ENCODE measurements at regions not wholly inside any gene's neighbourhood (a gene's known extent, or its start where the extent isn't known, plus 50 kb on each side); places are given as distances from the start of the nearest gene placed in this dataset.

DNA sequence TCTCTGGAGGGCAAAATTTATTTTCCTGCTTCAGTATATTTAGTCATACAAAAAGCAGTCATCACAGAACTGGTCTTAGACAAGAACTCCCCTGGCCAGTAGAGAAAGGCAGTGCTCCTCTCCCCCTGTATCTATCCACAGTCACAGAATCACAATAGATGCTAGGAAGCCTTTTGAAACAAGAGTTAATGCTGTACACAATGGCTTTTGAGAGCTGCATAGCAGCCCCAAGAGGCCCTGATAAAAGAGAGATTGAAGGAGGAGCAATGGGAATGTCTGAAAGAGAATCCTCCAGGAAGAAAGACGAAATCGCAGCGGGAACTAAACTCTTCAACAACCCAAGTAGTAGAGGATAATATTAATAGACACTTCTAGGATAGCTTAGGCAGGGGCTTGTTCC, 330.2 kb downstream of the RBM43 start:
- Mint-ChIP-seq H3K27me3 (no peaks in the 10 kb centered on the region), H3K27ac (no peak overlapping the region), H3K36me3 (ENCODE audit: low read depth) (no peaks in the 10 kb centered on the region), H3K4me1 (ENCODE audit: low read depth) (no peaks in the 10 kb centered on the region), H3K4me3 (no peak overlapping the region), H3K9me3 (no peaks in the 10 kb centered on the region)
- intact Hi-C loops (cut with micrococcal nuclease), result no loop called here

- Mint-ChIP-seq H3K27ac (no peak overlapping the region), H3K4me1 (ENCODE audit: low read depth) (no peaks in the 10 kb centered on the region), H3K27me3 (peaks cover 1% of the 10 kb centered on the region), H3K9me3 (no peaks in the 10 kb centered on the region), H3K36me3 (ENCODE audit: low read depth) (no peaks in the 10 kb centered on the region), H3K4me3 (no peak overlapping the region)
- intact Hi-C loops (cut with micrococcal nuclease), result no loop called here
Measured at GRCh38 chr2:150925611-150926010, 336.1 kb downstream of the RBM43 start.

- no peaks in the 10 kb centered on the region for H3K9me3 Mint-ChIP-seq
- H3K4me1 Mint-ChIP-seq (ENCODE audit: low read depth), result no peaks in the 10 kb centered on the region
- H3K4me3 Mint-ChIP-seq, result no peak overlapping the region
- intact Hi-C loops (cut with micrococcal nuclease), result no loop called here
- no peaks in the 10 kb centered on the region for H3K36me3 Mint-ChIP-seq (ENCODE audit: low read depth)
- H3K27me3 Mint-ChIP-seq, result peaks cover 1% of the 10 kb centered on the region
- H3K27ac Mint-ChIP-seq, result no peak overlapping the region
Measured at GRCh38 chr2:150924878-150925277, 336.8 kb downstream of the RBM43 start.

- intact Hi-C loops (cut with micrococcal nuclease), result no loop called here
- Mint-ChIP-seq H3K9me3 (peaks cover 5% of the 10 kb centered on the region), H3K27ac (no peak overlapping the region), H3K4me3 (no peak overlapping the region), H3K27me3 (no peaks in the 10 kb centered on the region), H3K36me3 (ENCODE audit: low read depth) (no peaks in the 10 kb centered on the region), H3K4me1 (ENCODE audit: low read depth) (no peaks in the 10 kb centered on the region)
Measured at GRCh38 chr2:150919901-150920300, 341.8 kb downstream of the RBM43 start.

GRCh38 chr2:150917961-150918713, 343.5 kb downstream of the RBM43 start:
- Mint-ChIP-seq H3K9me3 (peaks cover 5% of the 10 kb centered on the region), H3K36me3 (ENCODE audit: low read depth) (no peaks in the 10 kb centered on the region), H3K4me1 (ENCODE audit: low read depth) (no peaks in the 10 kb centered on the region), H3K27ac (no peak overlapping the region), H3K27me3 (no peaks in the 10 kb centered on the region), H3K4me3 (no peak overlapping the region)
- intact Hi-C loops (cut with micrococcal nuclease), result no loop called here

DNA sequence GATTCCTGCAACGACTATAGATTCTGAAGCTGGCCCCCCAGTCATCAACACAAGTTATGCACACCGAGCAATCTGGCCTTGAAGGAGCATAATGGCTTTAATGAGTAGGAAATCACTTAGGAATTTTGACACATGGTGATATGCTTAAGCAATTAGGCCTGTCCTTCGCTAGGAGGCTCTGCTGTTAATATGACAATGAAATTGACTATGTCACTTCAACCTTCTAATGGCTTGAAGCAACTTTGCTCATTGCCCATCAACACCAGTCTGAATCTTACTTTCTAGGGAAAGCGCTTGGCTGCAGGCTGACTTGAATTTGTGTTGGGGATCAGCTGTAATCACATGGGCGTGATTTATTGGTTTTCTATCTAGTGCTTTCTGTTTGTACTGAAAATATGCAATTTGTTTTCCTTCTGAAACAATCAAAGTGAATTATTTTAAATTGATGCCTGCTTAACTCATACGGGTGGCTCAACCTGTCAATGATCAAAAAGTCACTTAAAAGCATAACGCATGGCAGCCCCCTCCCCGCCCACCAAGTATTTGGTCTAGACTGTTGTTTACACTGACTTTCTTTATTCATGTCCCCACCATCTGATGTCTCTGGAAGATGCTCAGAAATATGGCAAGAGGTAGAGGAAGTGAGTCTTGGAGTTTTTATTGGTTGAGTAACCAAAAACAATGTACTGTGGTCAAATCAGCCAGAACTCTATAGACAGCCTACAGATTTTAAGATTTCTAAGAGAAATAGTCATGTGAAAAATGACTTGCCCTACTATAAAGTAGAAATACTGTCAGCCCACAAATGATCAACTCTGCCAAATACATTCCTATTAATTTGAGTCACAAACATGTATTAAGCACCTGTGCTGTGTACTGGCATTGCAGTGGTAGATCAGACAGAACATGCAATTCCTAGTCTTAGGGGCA, 344.9 kb downstream of the RBM43 start:
- H3K4me3 Mint-ChIP-seq, result no peak overlapping the region
- no peak overlapping the region for H3K27ac Mint-ChIP-seq
- no peaks in the 10 kb centered on the region for H3K27me3 Mint-ChIP-seq
- H3K4me1 Mint-ChIP-seq (ENCODE audit: low read depth), result peaks cover 8% of the 10 kb centered on the region
- intact Hi-C loops (cut with micrococcal nuclease), result no loop called here
- H3K36me3 Mint-ChIP-seq (ENCODE audit: low read depth), result no peaks in the 10 kb centered on the region
- peaks cover 5% of the 10 kb centered on the region for H3K9me3 Mint-ChIP-seq

DNA sequence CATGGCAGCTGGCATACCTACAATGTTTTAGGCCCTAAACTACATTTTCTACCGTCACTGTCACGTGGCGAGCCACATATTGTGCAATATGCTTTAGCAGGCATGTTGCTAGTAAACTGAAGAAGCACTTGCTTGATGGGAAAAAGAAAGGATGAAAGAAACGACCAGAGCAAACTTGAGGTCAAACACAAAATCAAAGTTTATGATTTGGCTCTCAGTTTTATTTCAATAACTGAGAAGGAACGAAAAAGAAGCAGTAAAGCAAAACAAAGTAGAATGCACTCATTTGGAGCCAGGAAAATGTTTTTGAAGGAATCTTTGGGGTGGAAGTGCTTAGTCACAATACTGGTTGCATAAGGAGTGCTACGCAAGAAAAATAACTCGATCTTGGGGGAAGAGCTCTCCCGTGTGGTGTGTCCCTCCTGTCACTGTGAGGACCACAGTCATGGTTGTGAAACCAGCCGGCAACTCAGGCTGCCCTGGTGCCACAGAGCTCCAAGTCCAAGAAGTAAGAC, 349.8 kb downstream of the RBM43 start:
- H3K27ac Mint-ChIP-seq, result peak overlapping the region; percentile 50
- peak overlapping the region; percentile 19 for H3K4me3 Mint-ChIP-seq
- no peaks in the 10 kb centered on the region for H3K36me3 Mint-ChIP-seq (ENCODE audit: low read depth)
- intact Hi-C loops (cut with micrococcal nuclease), result no loop called here
- H3K4me1 Mint-ChIP-seq (ENCODE audit: low read depth), result peaks cover 10% of the 10 kb centered on the region
- H3K9me3 Mint-ChIP-seq, result no peaks in the 10 kb centered on the region
- no peaks in the 10 kb centered on the region for H3K27me3 Mint-ChIP-seq

DNA sequence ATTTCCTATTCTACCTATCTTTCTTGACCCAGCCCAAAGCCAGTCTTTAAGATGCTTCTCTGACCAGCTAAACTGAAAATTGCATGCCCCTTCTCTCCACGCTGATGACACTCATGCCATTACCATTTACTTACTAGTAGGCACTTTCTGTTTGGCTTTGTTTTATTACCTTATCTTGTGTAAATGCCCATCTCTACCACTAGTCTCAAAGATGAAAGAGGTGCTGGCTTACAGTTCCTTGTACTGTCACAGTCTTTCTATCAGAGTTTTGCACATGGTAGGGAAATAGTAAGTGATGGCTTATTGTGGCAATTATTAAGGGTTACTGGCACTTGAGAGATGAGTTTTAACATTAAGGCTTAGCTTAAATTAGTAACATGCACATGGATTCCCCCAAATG, 352.1 kb downstream of the RBM43 start:
- Mint-ChIP-seq H3K4me3 (no peak overlapping the region), H3K27me3 (no peaks in the 10 kb centered on the region), H3K27ac (no peak overlapping the region), H3K4me1 (ENCODE audit: low read depth) (peaks cover 10% of the 10 kb centered on the region), H3K36me3 (ENCODE audit: low read depth) (no peaks in the 10 kb centered on the region), H3K9me3 (peaks cover 9% of the 10 kb centered on the region)
- intact Hi-C loops (cut with micrococcal nuclease), result no loop called here

GRCh38 chr2:150909090-150909489, 352.6 kb downstream of the RBM43 start:
- no peak overlapping the region for H3K4me3 Mint-ChIP-seq
- peaks cover 1% of the 10 kb centered on the region for H3K27me3 Mint-ChIP-seq
- H3K27ac Mint-ChIP-seq, result no peak overlapping the region
- peaks cover 10% of the 10 kb centered on the region for H3K4me1 Mint-ChIP-seq (ENCODE audit: low read depth)
- H3K36me3 Mint-ChIP-seq (ENCODE audit: low read depth), result no peaks in the 10 kb centered on the region
- peaks cover 9% of the 10 kb centered on the region for H3K9me3 Mint-ChIP-seq
- intact Hi-C loops (cut with micrococcal nuclease), result no loop called here

- no peak overlapping the region for H3K4me3 Mint-ChIP-seq
- H3K9me3 Mint-ChIP-seq, result peaks cover 9% of the 10 kb centered on the region
- H3K36me3 Mint-ChIP-seq (ENCODE audit: low read depth), result no peaks in the 10 kb centered on the region
- no peak overlapping the region for H3K27ac Mint-ChIP-seq
- intact Hi-C loops (cut with micrococcal nuclease), result no loop called here
- H3K27me3 Mint-ChIP-seq, result peaks cover 1% of the 10 kb centered on the region
- peaks cover 10% of the 10 kb centered on the region for H3K4me1 Mint-ChIP-seq (ENCODE audit: low read depth)
Measured at GRCh38 chr2:150907466-150907865, 354.2 kb downstream of the RBM43 start.

GRCh38 chr2:150903461-150903860, 358.2 kb downstream of the RBM43 start:
- H3K36me3 Mint-ChIP-seq (ENCODE audit: low read depth), result no peaks in the 10 kb centered on the region
- H3K27me3 Mint-ChIP-seq, result peaks cover 1% of the 10 kb centered on the region
- intact Hi-C loops (cut with micrococcal nuclease), result no loop called here
- peaks cover 26% of the 10 kb centered on the region for H3K9me3 Mint-ChIP-seq
- no peak overlapping the region for H3K4me3 Mint-ChIP-seq
- no peaks in the 10 kb centered on the region for H3K4me1 Mint-ChIP-seq (ENCODE audit: low read depth)
- H3K27ac Mint-ChIP-seq, result no peak overlapping the region

DNA sequence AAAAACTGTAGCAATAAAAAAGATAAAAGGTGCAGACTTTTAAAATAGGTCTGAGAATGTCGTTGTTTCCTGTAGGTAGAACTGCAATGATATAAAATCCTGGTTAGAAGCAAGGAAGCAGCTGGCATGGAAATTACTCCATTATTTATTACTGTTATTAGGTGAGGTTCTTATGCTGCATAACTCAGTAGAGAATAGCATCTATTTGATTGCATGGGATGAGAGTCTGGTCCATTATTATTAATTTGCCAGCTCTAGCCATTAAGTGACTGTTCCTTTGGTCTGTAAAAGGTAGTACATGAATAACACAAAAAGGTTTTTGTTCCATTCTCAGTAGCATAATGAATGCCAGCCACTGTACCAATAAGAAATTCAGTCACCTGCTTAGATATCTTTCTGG, 358.6 kb downstream of the RBM43 start:
- no peaks in the 10 kb centered on the region for H3K36me3 Mint-ChIP-seq (ENCODE audit: low read depth)
- no peaks in the 10 kb centered on the region for H3K4me1 Mint-ChIP-seq (ENCODE audit: low read depth)
- no peak overlapping the region for H3K27ac Mint-ChIP-seq
- H3K4me3 Mint-ChIP-seq, result no peak overlapping the region
- H3K27me3 Mint-ChIP-seq, result peaks cover 1% of the 10 kb centered on the region
- H3K9me3 Mint-ChIP-seq, result peaks cover 26% of the 10 kb centered on the region
- intact Hi-C loops (cut with micrococcal nuclease), result no loop called here

DNA sequence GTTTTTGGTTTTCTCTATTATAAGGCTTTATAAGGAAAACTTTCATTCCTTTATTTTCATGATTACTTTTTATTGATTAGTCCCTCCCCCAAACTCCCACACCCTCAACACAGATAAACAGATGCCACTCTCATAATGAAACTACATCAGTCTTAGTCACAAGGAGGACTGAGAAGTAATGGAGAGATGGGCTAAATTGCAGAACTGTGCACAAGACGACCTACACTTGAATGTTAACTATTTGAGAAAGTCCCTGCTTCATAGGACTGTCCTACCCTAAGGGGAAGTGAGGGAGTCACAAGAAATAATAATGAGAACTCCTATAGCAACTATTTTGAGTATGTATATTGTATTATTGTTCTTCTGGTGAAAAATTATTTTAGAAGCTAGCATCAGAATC, 360.8 kb downstream of the RBM43 start:
- Mint-ChIP-seq H3K4me1 (ENCODE audit: low read depth) (no peaks in the 10 kb centered on the region), H3K27me3 (peaks cover 1% of the 10 kb centered on the region), H3K36me3 (ENCODE audit: low read depth) (no peaks in the 10 kb centered on the region), H3K4me3 (no peak overlapping the region), H3K9me3 (peaks cover 26% of the 10 kb centered on the region), H3K27ac (no peak overlapping the region)
- intact Hi-C loops (cut with micrococcal nuclease), result no loop called here

- no peak overlapping the region for H3K27ac Mint-ChIP-seq
- intact Hi-C loops (cut with micrococcal nuclease), result no loop called here
- no peaks in the 10 kb centered on the region for H3K36me3 Mint-ChIP-seq (ENCODE audit: low read depth)
- H3K9me3 Mint-ChIP-seq, result peaks cover 10% of the 10 kb centered on the region
- no peaks in the 10 kb centered on the region for H3K4me1 Mint-ChIP-seq (ENCODE audit: low read depth)
- H3K4me3 Mint-ChIP-seq, result no peak overlapping the region
- H3K27me3 Mint-ChIP-seq, result no peaks in the 10 kb centered on the region
Measured at GRCh38 chr2:150895968-150896367, 365.7 kb downstream of the RBM43 start.
